ENCODE measurements at regions not wholly inside any gene's neighbourhood (a gene's known extent, or its start where the extent isn't known, plus 50 kb on each side); places are given as distances from the start of the nearest gene placed in this dataset.
"Not testable (repeated sequence)": the region's sequence is repeated elsewhere in the genome, so short reads cannot be mapped to it uniquely, and the experiment has no call there.

- DNase-seq: no peak
These were observed 116.8 kb upstream of the BEND6 start for GRCh38 chr6:56838016-56838555.

GRCh38 chr6:56837322-56837894 lies 117.5 kb upstream of the BEND6 start:
- no peak for DNase-seq

GRCh38 chr6:56835612-56836011 lies 119.3 kb upstream of the BEND6 start:
- DNase-seq: no peak

GRCh38 chr6:56833873-56834272 lies 121.0 kb upstream of the BEND6 start:
- DNase-seq: no peak

GRCh38 chr6:56833127-56833791 lies 121.6 kb upstream of the BEND6 start:
- DNase-seq: peak; percentile 23

- no peak for DNase-seq
These were observed 122.7 kb upstream of the BEND6 start for GRCh38 chr6:56832225-56832624.

- no peak for DNase-seq
These were observed 123.6 kb upstream of the BEND6 start for GRCh38 chr6:56831334-56831733.

- DNase-seq: no peak
These were observed 126.8 kb upstream of the BEND6 start for GRCh38 chr6:56827908-56828649.

GRCh38 chr6:56824431-56824830 lies 130.5 kb upstream of the BEND6 start:
- DNase-seq: not testable (repeated sequence)

- no peak for DNase-seq
These were observed 133.9 kb upstream of the BEND6 start for GRCh38 chr6:56821005-56821432.

- no peak for DNase-seq
These were observed 134.8 kb upstream of the BEND6 start for GRCh38 chr6:56820060-56820459.

- no peak for DNase-seq
These were observed 135.3 kb upstream of the BEND6 start for GRCh38 chr6:56819604-56820003.

GRCh38 chr6:56816370-56816769 lies 138.5 kb upstream of the BEND6 start:
- no peak for DNase-seq

GRCh38 chr6:56815436-56815835 lies 139.5 kb upstream of the BEND6 start:
- DNase-seq: no peak

- no peak for DNase-seq
These were observed 140.1 kb upstream of the BEND6 start for GRCh38 chr6:56814802-56815201.

GRCh38 chr6:56814308-56814707 lies 140.6 kb upstream of the BEND6 start:
- peak; percentile 56 for DNase-seq

GRCh38 chr6:56812851-56813250 lies 142.1 kb upstream of the BEND6 start:
- not testable (repeated sequence) for DNase-seq

GRCh38 chr6:56808871-56809359 lies 146.0 kb upstream of the BEND6 start:
- peak; percentile 57 for DNase-seq

- no peak for DNase-seq
These were observed 146.9 kb upstream of the BEND6 start for GRCh38 chr6:56807989-56808337.

GRCh38 chr6:56807326-56807988 lies 147.4 kb upstream of the BEND6 start:
- DNase-seq: no peak

GRCh38 chr6:56806368-56806767 lies 148.5 kb upstream of the BEND6 start:
- peak; percentile 14 for DNase-seq

- no peak for DNase-seq
These were observed 149.9 kb upstream of the BEND6 start for GRCh38 chr6:56804996-56805395.

- DNase-seq: no peak
These were observed 151.3 kb upstream of the BEND6 start for GRCh38 chr6:56803594-56803993.
